VCaP (cell line): ENCODE measurements at regions not wholly inside any gene's neighbourhood (a gene's known extent, or its start where the extent isn't known, plus 50 kb on each side); places are given as distances from the start of the nearest gene placed in this dataset.

Experiments
- H3K27ac ChIP-seq: fragments of 450-650 bp; 2 replicates; pipeline ENCODE4 v1.5.1; 2017
- TF ChIP-seq, protein P1 (sequence below): fragments of 450-650 bp; conservative IDR thresholded peaks from 2 replicates; pipeline ENCODE4 v1.5.1; 2017; ENCODE audit warnings: mild to moderate bottlenecking, moderate library complexity

DNA sequence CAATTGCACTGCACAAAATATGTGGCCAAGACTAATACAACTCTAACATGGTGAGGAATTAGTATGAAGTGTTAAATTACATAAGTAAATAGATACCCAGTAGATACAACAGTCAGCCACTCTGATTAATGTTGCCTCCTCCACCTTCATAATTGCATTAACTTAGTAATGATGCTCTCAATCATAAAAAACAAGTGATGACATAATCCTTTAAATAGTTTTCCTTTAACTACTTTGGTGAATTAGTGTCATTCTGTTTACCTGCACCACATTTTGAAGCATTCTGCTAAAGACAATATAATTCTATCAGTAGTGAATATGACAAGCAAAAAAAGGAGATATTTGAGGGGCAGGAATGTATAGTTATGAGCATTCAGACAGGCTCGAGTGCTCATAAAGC is 265.9 kb upstream of the SLC24A2 start:
- no peak overlapping the region for H3K27ac ChIP-seq
- TF ChIP-seq, protein P1, sequence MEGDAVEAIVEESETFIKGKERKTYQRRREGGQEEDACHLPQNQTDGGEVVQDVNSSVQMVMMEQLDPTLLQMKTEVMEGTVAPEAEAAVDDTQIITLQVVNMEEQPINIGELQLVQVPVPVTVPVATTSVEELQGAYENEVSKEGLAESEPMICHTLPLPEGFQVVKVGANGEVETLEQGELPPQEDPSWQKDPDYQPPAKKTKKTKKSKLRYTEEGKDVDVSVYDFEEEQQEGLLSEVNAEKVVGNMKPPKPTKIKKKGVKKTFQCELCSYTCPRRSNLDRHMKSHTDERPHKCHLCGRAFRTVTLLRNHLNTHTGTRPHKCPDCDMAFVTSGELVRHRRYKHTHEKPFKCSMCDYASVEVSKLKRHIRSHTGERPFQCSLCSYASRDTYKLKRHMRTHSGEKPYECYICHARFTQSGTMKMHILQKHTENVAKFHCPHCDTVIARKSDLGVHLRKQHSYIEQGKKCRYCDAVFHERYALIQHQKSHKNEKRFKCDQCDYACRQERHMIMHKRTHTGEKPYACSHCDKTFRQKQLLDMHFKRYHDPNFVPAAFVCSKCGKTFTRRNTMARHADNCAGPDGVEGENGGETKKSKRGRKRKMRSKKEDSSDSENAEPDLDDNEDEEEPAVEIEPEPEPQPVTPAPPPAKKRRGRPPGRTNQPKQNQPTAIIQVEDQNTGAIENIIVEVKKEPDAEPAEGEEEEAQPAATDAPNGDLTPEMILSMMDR, result no peak

DNA sequence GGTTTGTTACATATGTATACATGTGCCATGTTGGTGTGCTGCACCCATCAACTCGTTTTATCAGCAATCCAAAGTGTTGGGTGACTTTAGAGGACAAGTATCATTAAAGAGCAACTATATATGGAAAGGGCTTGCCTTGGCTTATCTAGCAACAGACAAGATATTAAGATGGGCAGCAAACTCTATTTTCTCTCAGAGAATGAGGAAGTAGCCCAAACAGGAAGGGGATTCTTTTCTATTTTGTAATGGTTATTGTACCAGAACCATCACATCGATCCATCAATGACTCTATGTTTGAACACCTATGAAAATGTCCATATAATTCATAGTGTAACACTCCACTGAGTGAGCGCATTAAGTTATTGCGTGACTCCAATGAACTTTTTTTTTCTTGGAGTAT is 260.1 kb upstream of the SLC24A2 start:
- no peak overlapping the region for H3K27ac ChIP-seq
- TF ChIP-seq, protein P1, result no peak

DNA sequence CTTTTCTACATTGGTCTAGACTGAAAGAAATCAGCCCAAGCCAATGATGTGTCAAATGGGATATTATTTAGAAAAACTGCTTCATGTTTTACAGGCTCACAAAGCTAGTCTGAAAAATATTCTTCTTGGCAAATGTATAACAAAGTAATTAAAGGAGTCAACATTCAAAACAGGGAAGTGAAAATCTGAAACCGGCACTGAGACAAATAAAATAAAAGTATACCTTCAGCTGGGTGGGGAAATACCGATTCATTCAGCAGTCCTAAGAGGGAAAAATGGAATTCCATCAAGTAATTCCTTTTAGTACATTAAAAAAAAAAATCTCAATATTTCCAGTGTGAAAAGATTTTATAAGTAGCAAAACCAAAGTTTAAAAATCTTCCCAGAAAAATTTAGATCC is 259.6 kb upstream of the SLC24A2 start:
- TF ChIP-seq, protein P1, result no peak
- H3K27ac ChIP-seq, result no peak overlapping the region

DNA sequence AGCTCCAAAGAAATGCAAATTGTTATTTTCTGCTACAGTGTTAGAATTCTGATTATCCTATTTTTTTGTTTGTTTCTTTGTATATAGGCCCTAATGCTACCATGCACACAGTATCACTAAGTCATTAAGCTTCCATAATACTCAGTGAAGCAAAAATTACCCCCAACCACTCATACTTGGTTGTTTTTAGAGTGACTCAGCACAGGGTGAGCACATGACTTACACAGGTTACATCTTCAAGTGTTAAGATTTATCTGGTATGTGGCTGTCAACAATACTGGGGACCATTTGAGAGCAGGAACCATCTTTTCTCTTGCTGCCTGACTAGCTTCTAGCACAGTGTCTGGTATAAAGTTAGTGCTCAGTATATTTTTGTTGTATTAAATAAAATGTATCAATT is 255.8 kb upstream of the SLC24A2 start:
- TF ChIP-seq, protein P1, result no peak

DNA sequence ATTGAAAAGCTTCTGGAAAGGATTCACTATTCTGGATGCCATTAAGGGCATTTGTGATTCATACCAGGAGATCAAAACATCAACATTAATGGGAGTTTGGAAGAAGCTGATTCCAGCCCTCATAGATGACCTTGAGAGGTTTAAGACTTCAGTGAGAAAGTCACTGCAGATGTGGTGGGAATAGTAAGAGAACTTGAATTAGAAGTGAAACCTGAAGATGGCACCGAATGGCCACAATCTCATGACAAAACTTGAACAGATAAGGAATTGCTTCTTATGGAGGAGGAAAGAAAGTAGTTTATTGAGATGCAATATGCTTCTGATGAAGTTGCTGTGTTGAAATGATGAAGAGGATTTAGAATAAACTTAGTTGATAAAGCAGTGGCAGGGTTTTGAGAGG is 254.6 kb upstream of the SLC24A2 start:
- TF ChIP-seq, protein P1, result peak; percentile 19; the same call in 1 of the 2 replicates
- H3K27ac ChIP-seq, result no peak overlapping the region

More for the DNA sequence above, 255.8 kb upstream of the SLC24A2 start:
- H3K27ac ChIP-seq, result no peak overlapping the region

DNA sequence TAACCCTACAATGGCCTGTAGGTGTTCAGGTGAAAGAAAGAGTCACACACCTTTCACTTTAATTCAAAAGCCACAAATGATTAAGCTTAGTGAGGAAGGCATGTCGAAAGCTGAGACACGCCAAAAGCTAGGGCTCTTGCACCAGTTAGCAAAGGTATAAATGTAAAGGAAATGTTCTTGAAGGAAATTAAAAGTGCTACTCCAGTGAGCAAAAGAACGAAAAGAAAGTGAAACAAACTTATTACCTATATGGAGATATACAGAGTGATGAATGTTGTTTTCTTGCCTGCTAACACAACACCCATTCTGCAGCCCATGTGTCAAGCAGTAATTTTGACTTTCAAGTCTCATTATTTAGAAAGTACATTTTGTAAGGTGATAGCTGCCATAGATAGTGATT is 254.2 kb upstream of the SLC24A2 start:
- H3K27ac ChIP-seq, result no peak overlapping the region
- TF ChIP-seq, protein P1, result no peak

DNA sequence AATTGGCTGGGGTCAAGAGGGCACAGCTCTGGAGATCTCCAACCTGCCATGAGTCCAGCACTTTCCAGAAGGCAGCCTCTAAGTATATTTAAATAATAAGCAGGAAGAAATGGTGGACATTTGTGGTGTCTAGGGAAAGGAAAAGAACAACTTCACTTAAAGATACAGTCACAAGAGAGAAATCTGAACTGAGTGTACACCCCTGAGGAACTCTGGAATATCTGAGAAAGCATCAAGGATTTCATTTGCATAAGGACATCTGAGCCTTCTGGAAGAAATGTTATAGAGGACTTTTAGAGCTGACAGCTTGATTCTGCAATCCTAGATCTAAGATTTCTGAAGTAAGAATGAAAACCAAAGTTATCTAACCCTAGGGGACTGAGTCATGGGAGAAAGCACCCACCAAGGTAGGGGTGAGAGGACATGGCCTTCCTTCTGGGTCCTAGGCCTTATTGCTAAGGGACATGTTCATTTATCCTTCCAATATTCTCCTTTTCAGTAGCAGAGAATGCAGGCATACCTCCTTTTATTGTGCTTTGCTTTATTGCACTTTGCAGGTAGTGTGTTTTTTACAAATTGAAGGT is 253.4 kb upstream of the SLC24A2 start:
- TF ChIP-seq, protein P1, result no peak
- H3K27ac ChIP-seq, result no peak overlapping the region
